GM12891 (cell line): ENCODE measurements at regions not wholly inside any gene's neighbourhood (a gene's known extent, or its start where the extent isn't known, plus 50 kb on each side); places are given as distances from the start of the nearest gene placed in this dataset.

Experiments
- POLR2A ChIP-seq: IDR thresholded peaks from 2 replicates; pipeline ENCODE4 v1.6.1; 2011; ENCODE audit warnings: low read depth, low read length, control low read depth
- POLR2AphosphoS5 ChIP-seq: IDR thresholded peaks from 2 replicates; pipeline ENCODE4 v1.6.1; 2011; ENCODE audit warnings: low read depth, low read length, control low read depth
- TAF1 ChIP-seq: IDR thresholded peaks from 2 replicates; pipeline ENCODE4 v1.6.1; 2011; ENCODE audit warnings: low read depth, low read length, control low read depth

DNA sequence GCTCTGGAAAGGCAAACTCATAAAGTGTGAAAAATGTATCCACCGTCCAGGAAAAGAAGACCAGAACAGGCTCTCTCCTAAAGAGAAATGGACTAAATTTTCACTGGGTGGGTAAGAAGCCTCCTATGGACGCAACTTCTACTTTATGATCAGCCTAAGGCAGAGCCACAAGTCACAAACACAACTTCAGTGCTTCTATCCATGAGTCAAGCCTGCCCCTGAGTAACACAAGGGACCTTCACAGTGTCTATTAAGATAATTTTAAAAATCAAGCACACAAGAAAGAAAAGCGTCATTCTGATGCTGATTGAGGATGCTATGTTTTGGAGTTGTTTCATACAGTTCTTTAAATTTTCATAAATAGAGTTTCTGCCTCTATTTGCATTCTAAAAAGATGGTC is 601.7 kb upstream of the ARID1B start:
- no peak for TF ChIP-seq POLR2A
- no peak for TF ChIP-seq POLR2AphosphoS5
- no peak for TF ChIP-seq TAF1
